ENCODE measurements at regions not wholly inside any gene's neighbourhood (a gene's known extent, or its start where the extent isn't known, plus 50 kb on each side); places are given as distances from the start of the nearest gene placed in this dataset.

GRCh38 chr5:100430268-100431195, 104.6 kb upstream of the FAM174A start:
- TF ChIP-seq POLR2A (IDR thresholded peaks at IDR 0.05; ENCODE audit: low read depth, low read length) (no peak), TAF1 (IDR thresholded peaks at IDR 0.05; ENCODE audit: borderline replicate concordance, low read depth, low read length) (no peak)
